Parathyroid adenoma (tissue), 2 donors: ENCODE measurements at regions not wholly inside any gene's neighbourhood (a gene's known extent, or its start where the extent isn't known, plus 50 kb on each side); places are given as distances from the start of the nearest gene placed in this dataset.
"Not testable (repeated sequence)": the region's sequence is repeated elsewhere in the genome, so short reads cannot be mapped to it uniquely, and the experiment has no call there.

Experiments used
- H2AFZ ChIP-seq: fragments of 300-600 bp; sonication (generic); one replicate; pipeline ENCODE4 v1.7.0; 2017; ENCODE audit warnings: antibody characterized with exemption, mild to moderate bottlenecking
- H3K27ac ChIP-seq: fragments of 300-600 bp; sonication (generic); one replicate; pipeline ENCODE4 v1.7.0; 2017
- H3K27me3 ChIP-seq: fragments of 300-600 bp; sonication (generic); one replicate; pipeline ENCODE4 v1.7.0; 2017; ENCODE audit warnings: low read length; ENCODE audit not compliant: control insufficient read depth, insufficient read depth
- H3K36me3 ChIP-seq: fragments of 300-600 bp; sonication (generic); one replicate; pipeline ENCODE4 v1.7.0; 2017; ENCODE audit warnings: low read length; ENCODE audit not compliant: control insufficient read depth, insufficient read depth
- H3K4me1 ChIP-seq: fragments of 300-600 bp; sonication (generic); one replicate; pipeline ENCODE4 v1.7.0; 2017; ENCODE audit warnings: control low read depth
- H3K4me2 ChIP-seq: fragments of 300-600 bp; sonication (generic); one replicate; pipeline ENCODE4 v1.7.0; 2017; ENCODE audit warnings: low read length
- H3K4me3 ChIP-seq: fragments of 300-600 bp; sonication (generic); one replicate; pipeline ENCODE4 v1.7.0; 2017; ENCODE audit warnings: low read depth, low read length
- H3K79me2 ChIP-seq: fragments of 300-600 bp; sonication (generic); one replicate; pipeline ENCODE4 v1.7.0; 2017; ENCODE audit warnings: control low read depth
- H3K9ac ChIP-seq: fragments of 300-600 bp; sonication (generic); one replicate; pipeline ENCODE4 v1.7.0; 2017; ENCODE audit warnings: mild to moderate bottlenecking
- H3K9me3 ChIP-seq: fragments of 300-600 bp; sonication (generic); one replicate; pipeline ENCODE4 v1.7.0; 2017; ENCODE audit warnings: low read length; ENCODE audit not compliant: control insufficient read depth
- TF ChIP-seq, protein P1 (sequence below): fragments of 300-600 bp; sonication (generic); IDR thresholded peaks from one replicate; pipeline ENCODE4 v1.7.0; 2017; ENCODE audit warnings: antibody characterized with exemption, mild to moderate bottlenecking
- donor health status: primary hyperparathyroidism.

GRCh38 chr15:93340406-93340805 is 251.4 kb upstream of the RGMA start:
- no peaks in the 10 kb centered on the region for H3K4me1 ChIP-seq
- H3K4me2 ChIP-seq, result no peak overlapping the region
- H3K27ac ChIP-seq, result no peak overlapping the region
- TF ChIP-seq, protein P1, sequence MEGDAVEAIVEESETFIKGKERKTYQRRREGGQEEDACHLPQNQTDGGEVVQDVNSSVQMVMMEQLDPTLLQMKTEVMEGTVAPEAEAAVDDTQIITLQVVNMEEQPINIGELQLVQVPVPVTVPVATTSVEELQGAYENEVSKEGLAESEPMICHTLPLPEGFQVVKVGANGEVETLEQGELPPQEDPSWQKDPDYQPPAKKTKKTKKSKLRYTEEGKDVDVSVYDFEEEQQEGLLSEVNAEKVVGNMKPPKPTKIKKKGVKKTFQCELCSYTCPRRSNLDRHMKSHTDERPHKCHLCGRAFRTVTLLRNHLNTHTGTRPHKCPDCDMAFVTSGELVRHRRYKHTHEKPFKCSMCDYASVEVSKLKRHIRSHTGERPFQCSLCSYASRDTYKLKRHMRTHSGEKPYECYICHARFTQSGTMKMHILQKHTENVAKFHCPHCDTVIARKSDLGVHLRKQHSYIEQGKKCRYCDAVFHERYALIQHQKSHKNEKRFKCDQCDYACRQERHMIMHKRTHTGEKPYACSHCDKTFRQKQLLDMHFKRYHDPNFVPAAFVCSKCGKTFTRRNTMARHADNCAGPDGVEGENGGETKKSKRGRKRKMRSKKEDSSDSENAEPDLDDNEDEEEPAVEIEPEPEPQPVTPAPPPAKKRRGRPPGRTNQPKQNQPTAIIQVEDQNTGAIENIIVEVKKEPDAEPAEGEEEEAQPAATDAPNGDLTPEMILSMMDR, result no peak
- no peaks in the 10 kb centered on the region for H3K36me3 ChIP-seq
- no peak overlapping the region for H3K9ac ChIP-seq
- no peak overlapping the region for H3K4me3 ChIP-seq
- H3K79me2 ChIP-seq, result no peaks in the 10 kb centered on the region
- H2AFZ ChIP-seq, result no peak overlapping the region
- H3K9me3 ChIP-seq, result no peaks in the 10 kb centered on the region
- H3K27me3 ChIP-seq, result no peaks in the 10 kb centered on the region

DNA sequence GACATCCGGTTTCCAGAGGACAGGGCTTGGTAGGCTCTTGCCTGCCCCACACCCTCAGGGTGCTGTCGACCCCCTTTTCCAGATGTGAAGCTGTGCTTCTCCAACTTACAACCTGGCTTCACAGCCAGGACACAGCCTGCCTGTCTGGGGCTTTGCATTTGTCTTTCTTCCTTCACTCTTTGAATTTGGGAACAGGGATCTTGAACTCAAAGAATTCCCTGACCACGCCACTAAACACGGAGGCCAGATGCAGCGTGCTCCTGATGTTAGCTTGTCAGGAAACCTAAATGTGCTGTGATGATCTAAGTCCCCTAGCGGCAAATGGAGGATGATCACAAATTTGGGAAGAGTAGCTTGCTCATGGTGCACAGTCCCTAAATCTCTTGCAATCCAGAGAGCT is 244.8 kb upstream of the RGMA start:
- no peak overlapping the region for H3K9ac ChIP-seq
- no peak overlapping the region for H2AFZ ChIP-seq
- no peak overlapping the region for H3K4me3 ChIP-seq
- no peaks in the 10 kb centered on the region for H3K9me3 ChIP-seq
- no peak overlapping the region for H3K4me2 ChIP-seq
- TF ChIP-seq, protein P1, result no peak
- H3K79me2 ChIP-seq, result no peaks in the 10 kb centered on the region
- no peak overlapping the region for H3K27ac ChIP-seq
- H3K4me1 ChIP-seq, result no peaks in the 10 kb centered on the region
- no peaks in the 10 kb centered on the region for H3K27me3 ChIP-seq
- no peaks in the 10 kb centered on the region for H3K36me3 ChIP-seq

DNA sequence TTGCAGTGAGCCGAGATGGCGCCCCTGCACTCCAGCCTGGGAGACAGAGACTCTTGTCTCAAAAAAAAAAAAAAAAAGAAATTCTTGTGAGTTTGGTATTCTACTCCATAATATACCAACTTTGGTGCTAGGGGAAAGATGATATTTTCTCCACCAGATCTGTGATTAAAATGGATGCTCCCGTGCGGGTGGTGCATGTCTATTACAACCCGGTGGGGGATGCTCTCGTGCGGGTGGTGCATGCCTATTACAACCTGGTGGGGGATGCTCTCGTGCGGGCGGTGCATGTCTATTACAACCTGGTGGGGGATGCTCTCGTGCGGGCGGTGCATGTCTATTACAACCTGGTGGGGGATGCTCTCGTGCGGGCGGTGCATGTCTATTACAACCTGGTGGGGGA is 244.1 kb upstream of the RGMA start:
- not testable (repeated sequence) for H3K27me3 ChIP-seq, H3K79me2 ChIP-seq, H3K9me3 ChIP-seq, H2AFZ ChIP-seq, H3K4me1 ChIP-seq, H3K9ac ChIP-seq, H3K36me3 ChIP-seq, H3K4me3 ChIP-seq, H3K27ac ChIP-seq, H3K4me2 ChIP-seq

- H3K9ac ChIP-seq, result no peak overlapping the region
- no peaks in the 10 kb centered on the region for H3K36me3 ChIP-seq
- no peaks in the 10 kb centered on the region for H3K27me3 ChIP-seq
- TF ChIP-seq, protein P1, result no peak
- no peak overlapping the region for H3K4me2 ChIP-seq
- no peaks in the 10 kb centered on the region for H3K79me2 ChIP-seq
- no peak overlapping the region for H3K4me3 ChIP-seq
- no peaks in the 10 kb centered on the region for H3K4me1 ChIP-seq
- H2AFZ ChIP-seq, result no peak overlapping the region
- H3K27ac ChIP-seq, result no peak overlapping the region
- no peaks in the 10 kb centered on the region for H3K9me3 ChIP-seq
Observed at GRCh38 chr15:93332168-93332553, 243.2 kb upstream of the RGMA start.

DNA sequence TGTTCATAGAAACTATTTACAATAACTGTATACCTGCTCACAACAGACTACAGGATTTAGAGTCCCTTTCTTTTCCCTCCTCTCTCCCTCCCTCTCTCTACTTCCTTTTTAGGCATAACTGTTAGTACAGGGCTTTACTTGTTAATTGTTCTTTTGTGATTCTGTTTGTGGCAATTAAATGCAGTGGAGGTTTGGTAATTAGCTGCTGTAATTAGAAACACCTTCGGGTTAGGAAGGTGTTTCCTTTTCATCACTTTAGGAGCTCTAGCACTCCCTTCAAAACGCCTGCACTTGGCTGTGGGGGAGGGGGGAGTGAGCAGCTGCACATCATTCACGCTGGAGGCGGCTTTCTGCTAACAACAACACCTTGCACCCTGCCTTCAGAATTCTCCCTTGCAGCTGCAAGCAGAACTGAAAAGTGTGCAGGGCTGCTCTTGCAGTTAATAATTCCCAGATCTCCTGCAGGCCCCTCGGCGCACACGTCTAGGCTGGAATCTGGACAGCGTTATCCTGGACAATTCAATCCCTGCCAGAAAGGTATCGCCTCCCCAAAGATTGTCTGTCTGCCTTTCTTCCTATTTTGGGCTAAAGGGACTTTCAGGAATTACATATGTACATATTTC is 242.6 kb upstream of the RGMA start:
- no peaks in the 10 kb centered on the region for H3K4me1 ChIP-seq
- no peak overlapping the region for H3K4me3 ChIP-seq
- H3K27ac ChIP-seq, result no peak overlapping the region
- no peaks in the 10 kb centered on the region for H3K36me3 ChIP-seq
- H3K79me2 ChIP-seq, result no peaks in the 10 kb centered on the region
- H3K9ac ChIP-seq, result no peak overlapping the region
- H3K9me3 ChIP-seq, result no peaks in the 10 kb centered on the region
- no peak overlapping the region for H2AFZ ChIP-seq
- H3K27me3 ChIP-seq, result no peaks in the 10 kb centered on the region
- no peak overlapping the region for H3K4me2 ChIP-seq
- TF ChIP-seq, protein P1, result no peak
